ENCODE measurements at regions not wholly inside any gene's neighbourhood (a gene's known extent, or its start where the extent isn't known, plus 50 kb on each side); places are given as distances from the start of the nearest gene placed in this dataset.

DNA sequence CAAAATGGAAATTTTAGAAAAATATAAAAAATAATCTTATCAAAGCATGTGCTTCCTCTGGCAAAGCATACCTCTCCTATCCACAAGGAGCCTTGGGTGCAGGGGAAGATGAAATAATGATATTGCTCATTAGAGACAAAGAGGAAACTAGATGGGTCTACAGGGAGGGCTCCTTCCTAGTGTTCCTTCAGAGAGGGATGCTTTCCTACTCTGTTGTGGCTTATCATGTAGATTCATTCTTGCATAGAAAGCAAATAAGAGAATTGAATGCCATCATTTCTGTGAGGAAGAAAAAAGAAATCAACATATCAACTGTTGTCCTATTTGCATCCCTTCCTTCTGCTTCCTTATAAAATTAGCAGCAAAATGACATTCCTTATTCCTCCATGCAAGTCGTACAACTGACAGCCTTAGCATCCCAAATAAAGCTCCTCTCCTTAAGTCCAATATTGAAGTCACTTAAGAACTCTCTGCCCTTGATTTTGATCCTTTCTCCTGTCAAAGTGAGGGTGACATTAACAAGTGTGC lies 543.9 kb upstream of the PLXNA2 start:
- no peak for DNase-seq (ENCODE audit: insufficient read length)
- FAIRE-seq, result no peak
- no peak for TF ChIP-seq TAF1 (IDR thresholded peaks at IDR 0.05; ENCODE audit: borderline replicate concordance, low read depth, low read length)
- no peak for TF ChIP-seq POLR2AphosphoS5 (IDR thresholded peaks at IDR 0.05; ENCODE audit: low read depth, low read length)
- TF ChIP-seq POLR2A (IDR thresholded peaks at IDR 0.05; ENCODE audit: low read depth, low read length), result no peak

DNA sequence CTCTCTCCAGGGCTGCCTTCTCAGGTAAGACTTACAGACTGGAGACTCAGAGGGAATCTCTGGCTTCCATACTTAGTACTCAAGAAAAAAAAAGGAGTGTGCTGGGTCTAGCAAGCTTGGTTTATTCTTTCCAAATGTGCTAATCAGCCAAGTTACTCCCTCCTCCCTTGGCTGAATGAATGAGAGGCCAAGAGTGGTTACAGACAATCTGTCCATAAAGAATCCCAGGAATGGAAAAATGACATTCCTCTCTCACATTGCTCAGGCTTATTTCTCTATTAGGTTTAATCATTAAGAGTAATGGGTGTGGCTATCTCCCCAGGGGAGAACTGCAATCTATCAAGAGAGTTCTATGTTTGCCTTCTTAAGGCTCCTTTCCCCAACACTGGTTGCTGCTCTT lies 547.3 kb upstream of the PLXNA2 start:
- no peak for TF ChIP-seq POLR2AphosphoS5 (IDR thresholded peaks at IDR 0.05; ENCODE audit: low read depth, low read length)
- TF ChIP-seq TAF1 (IDR thresholded peaks at IDR 0.05; ENCODE audit: borderline replicate concordance, low read depth, low read length), result no peak
- no peak for TF ChIP-seq POLR2A (IDR thresholded peaks at IDR 0.05; ENCODE audit: low read depth, low read length)
- no peak for FAIRE-seq
- DNase-seq (ENCODE audit: insufficient read length), result no peak

DNA sequence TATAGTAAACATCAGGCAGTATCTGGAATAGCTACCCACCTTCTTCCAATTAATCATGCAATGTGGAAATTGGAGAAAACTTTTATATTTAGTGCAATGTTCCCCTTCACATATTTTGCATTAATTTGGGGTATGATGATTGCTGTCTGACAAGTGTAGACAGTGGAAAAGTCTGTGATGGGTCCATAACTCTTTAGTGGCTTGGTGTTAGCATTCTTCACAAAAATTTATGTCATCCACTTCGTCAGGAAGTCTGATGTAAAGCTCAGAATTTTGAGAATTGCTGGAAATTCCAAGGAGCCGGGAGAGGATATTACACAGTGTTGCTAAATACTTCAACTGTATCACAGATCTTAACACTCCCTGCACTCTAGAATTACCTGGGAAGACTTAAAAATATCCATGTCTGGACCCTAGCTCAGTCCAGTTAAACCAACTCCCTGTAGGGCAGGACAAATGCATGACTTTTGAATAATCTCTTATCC lies 549.7 kb upstream of the PLXNA2 start:
- TF ChIP-seq POLR2A (IDR thresholded peaks at IDR 0.05; ENCODE audit: low read depth, low read length) (no peak), POLR2AphosphoS5 (IDR thresholded peaks at IDR 0.05; ENCODE audit: low read depth, low read length) (no peak), TAF1 (IDR thresholded peaks at IDR 0.05; ENCODE audit: borderline replicate concordance, low read depth, low read length) (no peak)
- FAIRE-seq (no peak), DNase-seq (ENCODE audit: insufficient read length) (no peak)

DNA sequence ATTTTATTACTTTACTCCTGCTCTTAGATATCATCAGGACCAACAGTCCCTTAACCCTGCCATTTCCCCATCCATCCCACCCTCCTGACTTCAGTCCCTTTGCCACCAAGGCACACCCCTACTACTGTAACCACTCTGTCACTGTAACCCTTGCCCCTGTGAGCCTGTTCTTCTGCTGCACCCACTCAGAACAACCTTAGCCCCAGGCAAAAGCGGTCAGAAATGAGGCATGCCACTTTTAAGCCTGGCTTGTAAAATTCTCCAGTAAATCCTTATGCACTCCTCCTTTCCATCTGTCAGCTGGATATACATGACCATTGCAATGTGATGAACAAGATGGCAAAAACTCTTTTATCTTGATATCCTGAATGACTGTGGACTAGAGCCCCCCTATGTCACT lies 555.0 kb upstream of the PLXNA2 start:
- no peak for FAIRE-seq

DNA sequence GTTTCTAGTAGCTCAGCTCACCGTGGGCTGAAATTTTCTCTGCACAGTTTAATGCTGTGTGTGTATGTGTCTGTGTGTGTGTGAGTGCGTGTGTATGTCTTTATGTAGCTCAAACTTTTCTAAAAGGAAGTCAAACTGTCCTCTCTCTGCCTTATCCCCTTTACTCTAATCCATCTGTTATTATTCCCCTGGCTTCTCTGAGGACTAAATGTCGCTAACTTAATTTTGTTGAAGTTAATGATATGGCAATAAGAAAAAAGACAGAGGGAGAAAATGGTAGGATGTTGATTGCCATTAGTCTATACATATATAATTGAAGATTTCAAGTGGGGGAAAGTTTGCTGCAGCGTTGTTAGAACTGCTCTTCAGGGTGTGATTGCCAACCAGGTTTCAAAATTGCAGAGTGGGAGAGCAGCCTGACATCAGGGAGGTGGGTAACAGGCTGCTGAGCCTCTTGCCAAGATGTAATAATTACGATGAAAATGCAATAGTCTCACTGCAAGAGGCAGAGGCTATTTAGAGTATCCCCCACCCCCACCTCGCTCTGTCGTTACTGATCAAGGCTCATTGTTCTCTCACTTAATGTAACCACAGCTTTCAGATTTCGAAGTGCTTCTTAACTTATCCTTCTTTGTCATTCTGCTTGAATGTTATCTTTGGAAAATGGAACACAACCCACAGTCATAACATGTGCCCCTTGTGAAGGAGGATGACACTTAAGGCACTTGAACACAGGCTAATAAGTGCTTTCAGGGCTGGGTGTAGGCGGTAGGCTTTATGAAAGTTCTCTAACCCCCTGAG lies 559.0 kb upstream of the PLXNA2 start:
- FAIRE-seq (no peak), DNase-seq (ENCODE audit: insufficient read length) (no peak)
- no peak for TF ChIP-seq TAF1 (IDR thresholded peaks at IDR 0.05; ENCODE audit: borderline replicate concordance, low read depth, low read length)
- TF ChIP-seq POLR2AphosphoS5 (IDR thresholded peaks at IDR 0.05; ENCODE audit: low read depth, low read length), result no peak
- no peak for TF ChIP-seq POLR2A (IDR thresholded peaks at IDR 0.05; ENCODE audit: low read depth, low read length)

More for the DNA sequence above, 555.0 kb upstream of the PLXNA2 start:
- DNase-seq (ENCODE audit: insufficient read length), result no peak
- no peak for TF ChIP-seq TAF1 (IDR thresholded peaks at IDR 0.05; ENCODE audit: borderline replicate concordance, low read depth, low read length)

DNA sequence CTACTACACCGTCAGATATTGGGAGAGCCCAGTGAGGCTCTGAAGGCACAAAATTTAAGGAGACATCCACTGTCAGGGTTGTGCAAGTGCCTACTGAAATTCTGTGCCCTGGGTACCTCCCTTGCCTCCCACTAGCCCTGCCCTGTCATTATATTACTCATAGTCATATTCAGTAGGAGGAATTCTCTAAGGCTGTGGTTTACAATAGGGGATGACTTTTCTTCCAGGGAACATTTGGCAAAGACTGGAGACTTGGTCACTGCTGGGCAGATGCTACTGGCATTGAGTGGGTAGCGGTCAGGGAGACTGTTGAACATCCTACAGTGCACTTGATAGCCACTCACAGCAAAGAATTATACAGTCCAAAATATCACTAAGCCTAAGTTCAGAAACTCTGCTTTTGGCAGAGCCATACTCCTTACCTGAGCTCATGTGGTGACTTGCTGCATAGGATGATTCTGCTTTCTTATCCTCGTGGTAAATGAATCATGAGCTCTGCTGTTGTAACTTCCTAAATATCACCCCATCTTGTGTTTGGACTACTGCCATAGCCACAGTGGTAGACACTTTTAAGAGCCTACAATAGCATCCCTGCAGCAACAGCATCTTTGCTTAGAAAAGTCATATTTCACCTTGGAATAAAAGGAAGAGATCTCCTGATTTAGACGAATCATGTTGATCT lies 563.4 kb upstream of the PLXNA2 start:
- no peak for TF ChIP-seq POLR2AphosphoS5 (IDR thresholded peaks at IDR 0.05; ENCODE audit: low read depth, low read length)
- TF ChIP-seq POLR2A (IDR thresholded peaks at IDR 0.05; ENCODE audit: low read depth, low read length), result no peak
- no peak for TF ChIP-seq TAF1 (IDR thresholded peaks at IDR 0.05; ENCODE audit: borderline replicate concordance, low read depth, low read length)
- no peak for FAIRE-seq
- no peak for DNase-seq (ENCODE audit: insufficient read length)

DNA sequence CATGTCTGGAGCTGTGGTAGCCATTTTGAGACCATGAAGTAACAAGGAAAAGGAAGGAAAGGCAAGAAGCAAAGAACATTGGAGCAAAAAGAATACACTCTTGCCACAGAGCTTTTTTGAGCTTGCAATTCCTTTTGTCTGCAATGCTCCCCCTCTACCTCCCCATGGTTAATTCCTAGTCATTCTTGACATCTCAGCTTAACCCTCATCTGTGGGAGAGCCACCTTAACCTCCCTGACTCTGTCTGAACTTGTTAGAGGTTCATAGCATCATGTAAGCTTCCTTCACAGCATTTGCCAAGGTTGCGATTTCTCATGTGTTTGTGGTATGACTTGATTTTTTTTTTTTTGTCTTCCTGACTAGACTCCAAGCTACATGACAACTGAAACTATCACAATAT lies 564.1 kb upstream of the PLXNA2 start:
- TF ChIP-seq POLR2AphosphoS5 (IDR thresholded peaks at IDR 0.05; ENCODE audit: low read depth, low read length), result no peak
- TF ChIP-seq TAF1 (IDR thresholded peaks at IDR 0.05; ENCODE audit: borderline replicate concordance, low read depth, low read length), result no peak
- TF ChIP-seq POLR2A (IDR thresholded peaks at IDR 0.05; ENCODE audit: low read depth, low read length), result no peak
- FAIRE-seq (no peak), DNase-seq (ENCODE audit: insufficient read length) (no peak)

DNA sequence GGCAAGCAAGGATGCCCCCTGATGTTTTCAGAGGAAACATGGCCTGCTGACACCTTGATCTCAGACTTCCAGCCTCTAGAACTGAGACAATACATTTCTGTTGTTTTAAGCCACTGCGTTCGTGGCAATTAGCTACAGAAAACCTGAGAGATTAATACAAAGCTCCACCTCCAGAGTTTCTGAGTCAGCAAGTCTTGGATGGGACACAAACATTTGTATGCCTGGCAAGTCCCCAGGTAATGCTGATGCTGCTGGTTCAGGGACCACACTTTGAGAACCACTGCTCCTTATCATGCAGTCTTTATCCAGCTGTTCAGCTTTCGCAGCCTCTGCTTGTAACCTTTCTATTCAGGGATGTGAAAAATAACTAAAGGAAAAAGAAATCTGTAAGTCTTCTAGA lies 565.7 kb upstream of the PLXNA2 start:
- DNase-seq (ENCODE audit: insufficient read length), result no peak
- no peak for TF ChIP-seq TAF1 (IDR thresholded peaks at IDR 0.05; ENCODE audit: borderline replicate concordance, low read depth, low read length)
- TF ChIP-seq POLR2AphosphoS5 (IDR thresholded peaks at IDR 0.05; ENCODE audit: low read depth, low read length), result no peak
- no peak for TF ChIP-seq POLR2A (IDR thresholded peaks at IDR 0.05; ENCODE audit: low read depth, low read length)
- no peak for FAIRE-seq

DNA sequence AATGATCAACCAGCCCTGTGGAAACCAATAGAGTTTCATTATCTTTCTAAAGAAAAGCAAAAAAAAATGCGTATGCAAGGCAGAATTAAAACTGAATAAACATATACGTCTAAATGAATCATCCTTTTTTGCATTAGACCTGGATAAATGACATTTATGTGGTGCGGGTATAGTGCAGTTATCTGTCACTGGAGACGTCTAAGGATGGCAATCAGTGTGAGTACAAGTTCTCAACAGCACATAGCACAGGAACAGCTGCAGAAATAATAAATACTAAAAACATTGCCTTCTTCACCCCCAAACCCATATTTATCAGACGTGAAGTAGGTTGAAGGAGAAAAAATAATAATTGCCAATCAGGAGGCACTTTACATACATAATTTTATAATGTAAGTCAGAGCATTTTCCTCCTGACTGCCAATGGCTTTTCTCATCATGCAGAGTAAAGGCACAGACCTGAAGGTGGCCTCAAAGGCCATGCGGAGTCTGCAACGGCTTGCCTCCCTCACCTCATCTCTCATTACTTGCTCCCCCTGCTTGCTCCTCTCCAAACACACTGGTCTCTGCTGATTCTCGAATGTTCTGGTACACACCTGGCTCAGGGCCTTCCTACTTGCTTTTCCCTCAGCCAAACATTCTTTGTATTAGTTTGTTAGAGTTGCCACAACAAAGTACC lies 574.7 kb upstream of the PLXNA2 start:
- FAIRE-seq (no peak), DNase-seq (ENCODE audit: insufficient read length) (no peak)
- TF ChIP-seq POLR2AphosphoS5 (IDR thresholded peaks at IDR 0.05; ENCODE audit: low read depth, low read length) (no peak), TAF1 (IDR thresholded peaks at IDR 0.05; ENCODE audit: borderline replicate concordance, low read depth, low read length) (no peak), POLR2A (IDR thresholded peaks at IDR 0.05; ENCODE audit: low read depth, low read length) (no peak)

DNA sequence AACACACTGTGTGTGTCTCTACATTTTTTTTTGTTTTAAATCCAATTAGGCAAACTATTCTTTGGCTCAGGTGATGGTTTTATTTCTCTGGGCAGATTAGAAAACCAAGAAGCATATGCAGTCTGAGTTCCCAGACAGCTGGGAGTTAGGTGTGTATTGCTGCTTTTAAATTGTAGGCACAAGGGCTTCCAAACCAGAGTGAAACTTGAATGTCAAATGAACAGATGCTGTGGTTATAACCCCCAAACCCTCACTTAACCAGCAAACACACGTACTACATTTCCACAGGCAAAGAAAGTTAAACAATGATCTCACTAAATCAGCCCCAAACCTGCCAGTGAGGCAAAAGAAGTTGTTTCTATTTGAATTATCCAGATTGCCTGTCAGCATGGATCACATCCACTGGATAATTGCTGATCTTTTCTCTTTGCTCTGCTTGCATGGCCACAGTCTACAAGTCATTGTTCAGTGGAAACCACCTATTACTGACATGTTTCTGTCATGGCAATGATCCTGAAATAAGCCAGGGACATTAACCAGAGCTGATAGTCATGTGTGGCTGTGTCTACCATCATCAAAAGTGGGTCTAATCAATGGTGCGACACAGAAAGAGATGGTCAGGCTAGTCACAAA lies 576.5 kb upstream of the PLXNA2 start:
- FAIRE-seq, result no peak
- TF ChIP-seq POLR2AphosphoS5 (IDR thresholded peaks at IDR 0.05; ENCODE audit: low read depth, low read length) (no peak), POLR2A (IDR thresholded peaks at IDR 0.05; ENCODE audit: low read depth, low read length) (no peak), TAF1 (IDR thresholded peaks at IDR 0.05; ENCODE audit: borderline replicate concordance, low read depth, low read length) (no peak)
- DNase-seq (ENCODE audit: insufficient read length), result no peak

DNA sequence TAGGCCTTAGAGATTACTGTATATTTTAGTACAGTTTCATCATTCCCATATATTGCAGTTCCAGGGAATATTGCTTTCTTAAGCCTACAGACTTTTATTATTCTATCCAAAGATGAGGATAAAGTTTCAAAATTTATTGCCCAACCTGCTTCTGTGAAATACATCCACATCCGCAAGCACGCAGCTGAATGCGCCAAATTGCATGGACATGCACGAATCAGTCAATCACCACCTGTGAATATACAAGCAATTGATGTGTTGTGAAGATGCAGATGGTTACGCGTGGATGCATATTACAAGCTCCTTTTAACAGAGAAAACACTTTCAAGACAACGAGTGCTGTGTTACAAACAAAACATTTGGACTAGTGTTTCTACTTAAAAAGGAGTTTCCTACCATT lies 577.8 kb upstream of the PLXNA2 start:
- DNase-seq (ENCODE audit: insufficient read length), result no peak
- no peak for FAIRE-seq
- no peak for TF ChIP-seq TAF1 (IDR thresholded peaks at IDR 0.05; ENCODE audit: borderline replicate concordance, low read depth, low read length)
- no peak for TF ChIP-seq POLR2A (IDR thresholded peaks at IDR 0.05; ENCODE audit: low read depth, low read length)
- TF ChIP-seq POLR2AphosphoS5 (IDR thresholded peaks at IDR 0.05; ENCODE audit: low read depth, low read length), result no peak

All from GM12892 (cell line).